GM21381 (cell line): ENCODE measurements at regions not wholly inside any gene's neighbourhood (a gene's known extent, or its start where the extent isn't known, plus 50 kb on each side); places are given as distances from the start of the nearest gene placed in this dataset.
"Not testable (repeated sequence)": the region's sequence is repeated elsewhere in the genome, so short reads cannot be mapped to it uniquely, and the experiment has no call there.

Experiments used
- ATAC-seq: cut with Tn5 transposase; IDR thresholded peaks from one replicate; pipeline ENCODE4 v1.9.1; 2021; ENCODE audit warnings: mild to moderate bottlenecking, moderate library complexity; ENCODE audit not compliant: unreplicated experiment

- ATAC-seq, result no peak
Observed at GRCh38 chr4:177796841-177797240, 354.6 kb upstream of the AGA start.

DNA sequence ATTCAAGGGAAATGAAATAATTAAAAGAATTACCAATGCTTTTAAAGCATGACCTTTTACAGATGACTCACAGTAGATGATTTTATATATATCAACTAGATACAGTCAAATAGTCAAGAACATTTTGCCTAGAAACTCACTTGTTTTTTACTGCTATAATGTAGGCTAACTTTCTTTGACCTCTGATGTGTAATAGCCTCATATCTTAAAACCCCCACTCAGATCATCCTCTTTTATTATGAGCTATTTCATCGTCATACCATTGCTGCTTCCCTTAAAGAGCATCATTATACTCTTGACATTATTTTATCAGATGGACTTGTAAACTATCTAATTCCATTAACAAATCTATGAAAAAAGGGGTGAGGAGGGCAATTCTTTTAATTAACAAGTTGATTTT lies 355.9 kb upstream of the AGA start:
- ATAC-seq, result no peak

- no peak for ATAC-seq
Observed at GRCh38 chr4:177802162-177802561, 359.9 kb upstream of the AGA start.

GRCh38 chr4:177802661-177803060 lies 360.4 kb upstream of the AGA start:
- ATAC-seq, result no peak

DNA sequence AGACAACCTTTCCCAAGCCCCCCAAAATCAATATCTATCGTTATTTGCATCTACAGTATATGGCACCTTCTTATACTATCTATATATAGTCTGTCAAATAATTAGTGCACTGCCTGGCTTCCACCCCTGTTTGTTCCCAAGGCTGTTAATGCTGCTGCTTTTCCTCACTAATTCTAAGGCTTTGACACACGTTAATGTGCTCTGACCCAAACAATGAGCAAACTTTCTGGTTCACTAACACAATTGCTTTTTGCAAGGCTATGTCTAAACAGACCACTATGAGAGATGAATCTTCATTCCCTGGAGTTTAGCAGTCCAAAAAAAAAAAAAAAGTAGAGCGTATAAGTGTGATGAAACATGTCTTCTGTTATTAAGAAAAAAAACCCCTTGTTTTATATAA lies 360.9 kb upstream of the AGA start:
- no peak for ATAC-seq

DNA sequence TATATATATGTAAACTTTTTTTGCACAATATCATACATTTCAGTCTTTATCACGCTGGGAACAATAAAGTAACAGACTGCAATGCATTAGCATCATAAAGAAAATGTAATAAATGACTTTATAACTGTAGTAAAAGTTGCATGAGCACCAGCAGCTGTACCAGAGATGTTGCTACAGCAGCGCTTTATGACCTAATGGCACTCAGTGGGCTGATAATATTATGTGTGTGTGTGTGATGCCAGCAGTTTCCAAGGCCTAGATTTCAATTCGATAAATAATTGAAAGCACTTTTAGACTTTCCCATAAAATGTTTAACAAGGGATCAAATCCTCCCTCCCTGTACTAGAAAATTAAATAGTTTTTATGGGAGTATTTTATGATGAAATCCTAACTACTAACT lies 367.6 kb upstream of the AGA start:
- no peak for ATAC-seq

GRCh38 chr4:177810220-177810619 lies 368.0 kb upstream of the AGA start:
- ATAC-seq, result no peak

- not testable (repeated sequence) for ATAC-seq
Observed at GRCh38 chr4:177818392-177818791, 376.2 kb upstream of the AGA start.

GRCh38 chr4:177826973-177827372 lies 384.7 kb upstream of the AGA start:
- ATAC-seq, result no peak

- ATAC-seq, result no peak
Observed at GRCh38 chr4:177841258-177841657, 399.0 kb upstream of the AGA start.

DNA sequence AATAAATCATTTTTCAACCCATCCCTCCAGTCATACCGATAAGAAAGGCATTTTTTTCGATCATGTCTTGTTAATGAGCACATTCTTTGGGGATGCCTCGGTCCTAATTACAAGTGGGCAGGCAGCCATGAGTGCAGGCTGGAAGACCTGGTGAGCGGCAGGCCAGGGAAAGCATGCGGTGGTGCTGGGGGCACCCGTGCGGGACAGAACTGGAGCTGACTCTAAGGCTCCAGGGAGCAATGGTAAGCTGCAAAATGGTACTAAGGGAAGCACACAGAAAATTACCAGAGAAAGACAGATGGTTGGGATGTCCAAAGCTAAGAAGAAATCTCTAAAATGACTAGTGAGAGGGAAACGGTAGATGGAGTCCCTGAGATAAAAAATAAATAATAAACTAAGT lies 411.0 kb upstream of the AGA start:
- no peak for ATAC-seq

DNA sequence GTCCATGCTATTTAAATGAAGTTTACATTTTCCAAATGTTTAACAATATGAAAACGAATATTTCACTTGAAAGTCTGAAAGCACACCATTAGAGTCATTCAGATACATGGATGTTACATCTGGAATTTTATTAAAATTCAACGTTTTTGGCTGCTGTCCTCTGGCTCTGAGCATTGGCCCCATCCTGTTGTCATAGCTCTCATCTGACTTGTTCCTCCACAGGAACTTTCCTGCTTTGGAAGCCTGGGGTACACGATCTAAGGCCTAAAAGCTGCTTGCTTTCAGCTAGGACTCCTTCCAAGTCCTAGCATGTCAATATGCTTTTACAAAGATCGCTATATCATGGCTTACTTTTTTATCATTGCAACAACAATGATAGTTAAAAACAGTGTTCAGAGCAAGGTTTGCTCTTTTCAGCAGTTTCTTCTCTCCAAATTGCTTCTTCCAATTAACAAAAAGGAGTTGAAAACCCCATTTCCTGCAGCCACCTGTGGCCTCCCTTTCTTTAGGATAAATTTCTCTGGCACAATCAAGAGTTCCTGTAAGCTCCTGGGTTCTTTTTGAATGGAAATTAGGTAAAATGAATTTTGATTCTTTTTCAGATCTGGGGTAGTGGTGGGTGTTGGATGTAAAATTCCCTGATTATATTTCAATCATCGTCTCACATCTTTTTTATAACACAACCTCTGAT lies 413.4 kb upstream of the AGA start:
- ATAC-seq, result no peak

DNA sequence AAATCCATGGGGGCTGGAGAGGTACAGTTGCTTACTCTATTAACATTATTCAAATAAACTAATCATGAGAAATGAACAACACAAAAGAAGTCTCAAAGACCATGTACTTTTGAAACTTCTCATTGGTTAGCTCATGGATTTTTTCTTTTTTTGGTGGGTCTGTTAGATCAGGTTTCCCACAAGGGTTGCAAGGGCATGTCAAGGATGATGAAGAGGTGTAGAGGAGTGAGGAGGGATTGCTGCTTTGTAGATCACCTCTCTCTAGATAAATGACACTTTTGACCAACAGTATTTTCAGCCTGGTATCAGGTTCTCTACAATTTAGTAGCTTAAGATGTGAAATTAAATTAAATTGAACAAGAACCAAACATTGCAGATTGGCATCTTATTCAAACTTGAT lies 417.9 kb upstream of the AGA start:
- no peak for ATAC-seq

- no peak for ATAC-seq
Observed at GRCh38 chr4:177861551-177862094, 419.4 kb upstream of the AGA start.

- no peak for ATAC-seq
Observed at GRCh38 chr4:177862541-177863176, 420.4 kb upstream of the AGA start.

GRCh38 chr4:177879851-177880250 lies 437.6 kb upstream of the AGA start:
- ATAC-seq, result no peak

DNA sequence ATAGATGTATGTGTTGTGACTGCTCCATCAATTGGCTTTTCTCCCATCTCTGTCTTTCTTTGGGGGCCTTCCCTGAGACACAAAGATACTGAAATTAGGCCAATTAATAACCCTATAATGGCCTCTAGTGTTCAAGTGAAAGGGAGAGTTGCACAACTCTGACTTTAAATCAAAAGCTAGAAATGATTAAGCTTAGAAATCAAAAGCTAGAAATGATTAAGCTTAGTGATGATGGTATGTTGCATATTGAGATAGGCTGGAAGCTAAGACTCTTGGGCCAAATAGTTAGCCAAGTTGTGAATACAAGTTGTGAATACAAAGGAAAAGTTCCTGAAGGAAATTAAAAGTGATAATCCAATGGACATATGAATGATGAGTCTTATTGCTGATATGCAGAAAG lies 452.9 kb upstream of the AGA start:
- no peak for ATAC-seq

DNA sequence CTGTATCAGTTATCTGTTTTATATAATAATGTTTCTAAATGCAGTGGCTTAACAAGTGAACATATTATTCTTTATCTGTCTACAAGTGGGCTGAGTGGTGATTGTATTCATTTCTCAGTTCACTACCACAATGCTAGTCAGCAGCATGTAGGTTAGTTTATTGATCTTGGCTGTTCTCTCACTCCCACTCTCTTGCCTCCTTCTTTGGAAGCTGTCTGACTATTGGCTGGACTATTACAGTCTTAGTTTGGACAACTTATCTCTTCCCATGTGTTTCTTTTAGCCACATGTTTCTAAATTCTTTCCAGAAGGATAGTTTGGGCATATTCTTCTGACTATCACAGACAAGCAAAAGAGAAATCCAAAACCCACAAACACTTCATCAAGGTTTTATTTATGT lies 459.5 kb upstream of the AGA start:
- ATAC-seq, result no peak

GRCh38 chr4:177902386-177902785 lies 460.1 kb upstream of the AGA start:
- no peak for ATAC-seq

GRCh38 chr4:177907736-177908424 lies 465.6 kb upstream of the AGA start:
- ATAC-seq, result no peak

- no peak for ATAC-seq
Observed at GRCh38 chr4:177921715-177922114, 479.5 kb upstream of the AGA start.

- ATAC-seq, result no peak
Observed at GRCh38 chr4:177923888-177924287, 481.7 kb upstream of the AGA start.
